GM20000 (cell line): ENCODE measurements at regions not wholly inside any gene's neighbourhood (a gene's known extent, or its start where the extent isn't known, plus 50 kb on each side); places are given as distances from the start of the nearest gene placed in this dataset.
"Not testable (repeated sequence)": the region's sequence is repeated elsewhere in the genome, so short reads cannot be mapped to it uniquely, and the experiment has no call there.

Source experiments
- DNase-seq: peaks from one replicate; pipeline ENCODE4 v3.0.0; 2012; ENCODE audit warnings: low spot score
- TF ChIP-seq, protein P1 (sequence below): IDR thresholded peaks from 2 replicates; pipeline ENCODE4 v1.5.1; 2012; ENCODE audit warnings: mild to moderate bottlenecking, control low read depth; ENCODE audit errors: extremely low read depth, missing control alignments

DNA sequence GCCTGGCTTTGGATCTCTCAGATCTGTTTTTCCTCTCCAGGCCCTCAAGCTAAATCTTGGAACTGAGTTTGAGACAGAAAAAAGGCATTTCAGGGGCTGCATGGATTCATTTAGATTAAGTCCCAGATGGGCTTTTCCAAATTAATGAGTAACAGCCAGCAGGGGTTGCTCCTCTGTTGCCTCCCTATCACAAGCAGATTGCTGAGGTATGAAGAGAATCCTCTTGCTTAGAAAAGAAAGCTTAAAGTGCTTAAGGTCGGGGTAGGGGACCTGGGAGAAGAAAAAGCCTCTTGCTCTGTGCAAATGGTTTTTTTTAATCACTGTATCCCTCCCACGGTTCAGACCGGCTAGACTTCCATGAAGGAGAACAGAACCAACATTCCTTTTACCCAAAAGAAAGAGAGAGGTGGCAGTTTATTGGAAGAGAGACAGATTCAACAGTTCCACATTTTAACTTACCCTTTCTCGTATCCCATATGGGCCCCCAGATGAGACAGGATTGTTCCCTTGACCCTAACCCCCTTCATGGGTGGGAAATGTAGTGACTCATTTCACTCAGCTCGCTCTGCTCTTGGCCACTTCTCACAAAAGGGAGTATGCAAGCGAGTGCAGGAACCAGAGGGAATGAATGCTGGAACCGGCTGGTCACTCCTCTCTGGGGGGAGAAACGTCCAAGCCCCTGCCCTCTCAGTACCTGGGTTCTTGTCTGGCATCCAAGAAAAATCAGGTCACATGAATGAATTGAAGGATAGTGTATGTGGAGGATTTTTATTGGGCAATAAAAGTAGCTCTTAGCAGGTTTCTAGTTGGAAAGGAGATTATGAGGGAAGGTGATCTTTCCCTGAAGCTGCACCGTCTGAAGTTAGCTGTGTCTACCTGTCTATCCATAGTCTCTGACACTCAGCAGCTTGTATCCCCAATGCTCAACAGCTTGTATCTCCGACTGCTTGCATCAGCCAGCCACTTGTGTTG lies 745.2 kb downstream of the SI start:
- no peak for DNase-seq
- TF ChIP-seq, protein P1, sequence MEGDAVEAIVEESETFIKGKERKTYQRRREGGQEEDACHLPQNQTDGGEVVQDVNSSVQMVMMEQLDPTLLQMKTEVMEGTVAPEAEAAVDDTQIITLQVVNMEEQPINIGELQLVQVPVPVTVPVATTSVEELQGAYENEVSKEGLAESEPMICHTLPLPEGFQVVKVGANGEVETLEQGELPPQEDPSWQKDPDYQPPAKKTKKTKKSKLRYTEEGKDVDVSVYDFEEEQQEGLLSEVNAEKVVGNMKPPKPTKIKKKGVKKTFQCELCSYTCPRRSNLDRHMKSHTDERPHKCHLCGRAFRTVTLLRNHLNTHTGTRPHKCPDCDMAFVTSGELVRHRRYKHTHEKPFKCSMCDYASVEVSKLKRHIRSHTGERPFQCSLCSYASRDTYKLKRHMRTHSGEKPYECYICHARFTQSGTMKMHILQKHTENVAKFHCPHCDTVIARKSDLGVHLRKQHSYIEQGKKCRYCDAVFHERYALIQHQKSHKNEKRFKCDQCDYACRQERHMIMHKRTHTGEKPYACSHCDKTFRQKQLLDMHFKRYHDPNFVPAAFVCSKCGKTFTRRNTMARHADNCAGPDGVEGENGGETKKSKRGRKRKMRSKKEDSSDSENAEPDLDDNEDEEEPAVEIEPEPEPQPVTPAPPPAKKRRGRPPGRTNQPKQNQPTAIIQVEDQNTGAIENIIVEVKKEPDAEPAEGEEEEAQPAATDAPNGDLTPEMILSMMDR: no peak

DNA sequence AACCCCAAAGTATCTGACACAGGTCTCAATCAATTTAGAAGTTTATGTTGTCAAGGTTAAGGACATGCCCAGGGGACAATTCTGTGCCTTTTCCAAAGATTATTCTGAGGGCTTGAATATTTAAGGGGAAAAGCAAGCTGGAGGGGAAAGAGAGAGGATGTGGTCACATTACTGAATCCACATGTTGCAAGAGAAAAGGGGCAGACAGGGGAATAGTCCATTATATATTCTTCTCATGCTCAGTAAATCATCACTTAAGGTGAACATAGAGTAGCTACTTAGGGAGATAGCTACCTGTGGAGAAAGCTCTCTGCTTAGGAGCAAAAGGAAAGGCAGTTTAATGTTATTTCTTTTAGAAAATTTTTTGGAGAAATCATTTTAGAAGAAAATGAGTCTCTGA lies 751.6 kb downstream of the SI start:
- TF ChIP-seq, protein P1: no peak
- DNase-seq: no peak

DNA sequence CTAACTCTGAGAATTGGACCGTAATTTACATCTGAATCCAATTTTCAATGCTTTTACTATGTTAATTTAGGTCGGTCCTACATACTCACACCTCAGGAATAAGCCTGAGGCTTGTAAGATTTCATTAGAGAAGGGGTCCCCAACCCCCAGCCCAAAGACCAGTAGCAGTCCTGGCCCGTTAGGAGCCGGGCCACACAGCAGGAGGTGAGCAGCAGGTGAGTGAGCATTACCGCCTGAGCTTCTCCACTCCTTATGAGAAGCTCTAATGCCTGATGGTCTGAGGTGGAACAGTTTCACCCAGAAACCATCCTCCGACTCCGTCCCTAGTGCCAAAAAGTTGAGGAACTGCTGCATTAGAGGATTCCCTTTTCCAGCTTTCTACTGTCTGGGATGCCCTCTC lies 757.3 kb downstream of the SI start:
- TF ChIP-seq, protein P1: no peak
- DNase-seq: no peak

DNA sequence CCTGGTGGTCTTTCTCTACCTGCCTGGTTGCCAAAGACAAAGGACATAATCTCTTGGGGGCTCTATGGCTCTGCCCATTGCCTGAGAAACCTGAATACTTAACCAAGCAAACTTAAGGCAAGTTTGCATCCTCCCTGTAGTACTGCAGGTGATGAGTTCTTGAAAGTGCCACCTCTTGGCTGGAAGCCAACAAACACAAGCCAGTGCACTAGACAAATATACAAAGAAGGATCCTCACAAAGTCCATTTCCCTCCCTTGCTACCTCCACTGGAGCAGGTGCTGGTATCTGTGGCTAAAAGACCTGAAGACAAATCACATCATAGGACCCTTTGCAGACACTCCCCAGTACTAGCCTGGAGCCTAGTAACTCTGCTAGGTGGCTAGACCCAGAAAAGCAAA lies 772.3 kb downstream of the SI start:
- no peak for DNase-seq
- TF ChIP-seq, protein P1: no peak

DNA sequence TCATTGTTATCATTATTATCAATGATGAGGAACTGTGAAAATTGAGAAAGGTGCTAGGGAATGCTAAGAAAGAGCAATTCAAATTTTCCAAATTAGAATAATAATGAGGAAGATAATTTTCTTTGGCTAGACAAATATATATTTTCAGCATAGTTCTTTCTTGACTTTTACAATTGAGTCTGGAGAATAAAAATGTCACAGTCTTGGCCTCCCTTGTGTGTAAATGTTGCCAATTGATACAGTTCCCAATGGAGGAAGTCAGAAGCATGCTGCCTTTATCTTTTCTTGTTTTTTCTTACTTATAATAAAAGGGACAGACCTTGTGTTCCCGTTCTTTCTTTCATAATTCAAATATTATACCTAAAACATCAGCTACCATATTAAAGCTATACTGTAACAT lies 774.4 kb downstream of the SI start:
- TF ChIP-seq, protein P1: no peak
- no peak for DNase-seq

DNA sequence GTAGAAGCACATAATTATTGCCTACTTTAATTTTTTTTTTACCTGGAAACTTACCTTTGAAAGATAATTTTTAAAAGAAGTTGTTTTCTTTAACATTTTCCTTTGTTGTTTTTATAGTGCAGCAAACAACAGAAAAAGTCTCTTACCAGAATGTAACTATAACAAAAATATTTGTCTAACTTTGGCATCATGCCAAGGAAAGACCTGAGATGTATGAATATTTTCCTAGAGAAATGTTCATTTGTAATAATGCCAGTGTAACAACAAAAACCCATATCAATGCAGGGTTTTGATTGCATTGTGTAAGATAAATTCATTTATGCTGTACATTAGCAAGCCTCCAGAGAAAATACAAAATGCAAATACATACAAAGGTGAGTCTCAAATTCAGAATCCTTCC lies 775.7 kb downstream of the SI start:
- TF ChIP-seq, protein P1: no peak
- no peak for DNase-seq

DNA sequence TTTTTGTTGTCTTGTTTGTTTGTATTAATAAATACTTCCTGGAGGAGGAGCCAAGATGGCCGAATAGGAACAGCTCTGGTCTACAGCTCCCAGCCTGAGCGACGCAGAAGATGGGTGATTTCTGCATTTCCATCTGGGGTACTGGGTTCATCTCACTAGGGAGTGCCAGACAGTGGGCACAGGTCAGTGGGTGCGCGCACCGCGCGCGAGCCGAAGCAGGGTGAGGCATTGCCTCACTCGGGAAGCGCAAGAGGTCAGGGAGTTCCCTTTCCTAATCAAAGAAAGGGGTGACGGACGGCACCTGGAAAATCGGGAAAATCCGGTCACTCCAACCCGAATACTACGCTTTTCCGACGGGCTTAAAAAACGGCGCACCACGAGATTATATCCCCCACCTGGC lies 786.8 kb downstream of the SI start:
- not testable (repeated sequence) for DNase-seq

DNA sequence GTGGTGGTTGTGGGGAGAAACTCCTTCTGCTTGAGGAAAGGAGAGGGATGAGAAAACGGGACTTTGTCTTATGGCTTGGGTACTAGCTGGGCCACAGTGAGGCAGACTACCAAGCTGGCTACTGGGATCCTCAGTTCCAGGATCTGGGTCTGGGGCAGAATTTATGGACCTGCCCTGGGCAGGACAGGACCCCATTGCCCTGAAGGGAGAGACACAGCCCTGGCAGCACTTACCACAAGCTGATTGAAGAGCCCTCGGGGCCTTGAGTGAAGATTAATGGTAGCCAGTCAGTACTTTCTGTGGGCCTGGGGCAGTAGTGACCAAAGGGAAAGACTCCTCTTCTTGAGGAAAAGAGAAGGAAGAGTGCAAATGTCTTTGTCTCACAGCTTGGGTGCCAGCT lies 799.7 kb downstream of the SI start:
- DNase-seq: no peak
- TF ChIP-seq, protein P1: no peak
